ENCODE measurements at regions not wholly inside any gene's neighbourhood (a gene's known extent, or its start where the extent isn't known, plus 50 kb on each side); places are given as distances from the start of the nearest gene placed in this dataset.

DNA sequence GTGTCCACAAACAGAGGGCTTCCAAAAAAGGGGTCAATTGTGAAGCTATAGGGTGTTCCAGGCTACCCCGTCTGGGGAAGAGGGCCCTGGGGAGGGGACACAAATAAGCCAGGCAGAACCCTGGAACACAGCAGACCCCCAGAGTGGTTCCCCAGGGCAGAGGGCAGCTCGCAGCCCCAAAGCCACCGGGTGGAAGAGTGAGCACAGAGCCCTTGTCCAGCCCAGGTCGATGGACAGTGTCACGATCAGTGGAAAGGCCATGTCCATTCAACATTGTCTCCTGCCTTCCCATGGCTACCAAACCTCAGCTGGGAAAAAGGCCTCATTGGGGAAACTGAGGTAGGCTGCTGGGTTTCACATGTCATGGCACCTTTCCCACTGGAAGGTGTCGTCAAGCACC is 131.4 kb downstream of the DICER1 start:
- TF ChIP-seq, protein P1, sequence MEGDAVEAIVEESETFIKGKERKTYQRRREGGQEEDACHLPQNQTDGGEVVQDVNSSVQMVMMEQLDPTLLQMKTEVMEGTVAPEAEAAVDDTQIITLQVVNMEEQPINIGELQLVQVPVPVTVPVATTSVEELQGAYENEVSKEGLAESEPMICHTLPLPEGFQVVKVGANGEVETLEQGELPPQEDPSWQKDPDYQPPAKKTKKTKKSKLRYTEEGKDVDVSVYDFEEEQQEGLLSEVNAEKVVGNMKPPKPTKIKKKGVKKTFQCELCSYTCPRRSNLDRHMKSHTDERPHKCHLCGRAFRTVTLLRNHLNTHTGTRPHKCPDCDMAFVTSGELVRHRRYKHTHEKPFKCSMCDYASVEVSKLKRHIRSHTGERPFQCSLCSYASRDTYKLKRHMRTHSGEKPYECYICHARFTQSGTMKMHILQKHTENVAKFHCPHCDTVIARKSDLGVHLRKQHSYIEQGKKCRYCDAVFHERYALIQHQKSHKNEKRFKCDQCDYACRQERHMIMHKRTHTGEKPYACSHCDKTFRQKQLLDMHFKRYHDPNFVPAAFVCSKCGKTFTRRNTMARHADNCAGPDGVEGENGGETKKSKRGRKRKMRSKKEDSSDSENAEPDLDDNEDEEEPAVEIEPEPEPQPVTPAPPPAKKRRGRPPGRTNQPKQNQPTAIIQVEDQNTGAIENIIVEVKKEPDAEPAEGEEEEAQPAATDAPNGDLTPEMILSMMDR (IDR thresholded peaks at IDR 0.05) = no peak
- TF ChIP-seq POLR2A (IDR thresholded peaks at IDR 0.05) = no peak
